ENCODE measurements at regions not wholly inside any gene's neighbourhood (a gene's known extent, or its start where the extent isn't known, plus 50 kb on each side); places are given as distances from the start of the nearest gene placed in this dataset.

DNA sequence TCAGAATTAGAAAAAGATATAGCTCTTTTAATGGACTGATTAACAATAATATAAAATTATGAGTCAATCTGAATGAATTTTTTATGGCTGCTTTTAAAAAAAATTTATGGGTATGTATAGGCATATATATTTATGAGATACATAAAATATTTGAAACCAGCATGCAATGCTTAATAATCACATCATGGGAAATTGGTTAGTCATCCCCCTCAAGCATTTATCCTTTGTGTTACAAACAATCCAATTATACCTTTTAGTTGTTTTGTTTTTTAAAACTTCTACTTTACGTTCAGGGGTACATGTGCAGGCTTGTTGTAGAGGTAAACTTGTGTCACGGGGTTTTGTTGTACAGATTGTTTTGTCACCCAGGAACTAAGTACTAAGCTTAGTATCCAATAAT, 63.4 kb upstream of the HMGCLL1 start:
- DNase-seq (ENCODE audit: low read depth), result no peak

DNA sequence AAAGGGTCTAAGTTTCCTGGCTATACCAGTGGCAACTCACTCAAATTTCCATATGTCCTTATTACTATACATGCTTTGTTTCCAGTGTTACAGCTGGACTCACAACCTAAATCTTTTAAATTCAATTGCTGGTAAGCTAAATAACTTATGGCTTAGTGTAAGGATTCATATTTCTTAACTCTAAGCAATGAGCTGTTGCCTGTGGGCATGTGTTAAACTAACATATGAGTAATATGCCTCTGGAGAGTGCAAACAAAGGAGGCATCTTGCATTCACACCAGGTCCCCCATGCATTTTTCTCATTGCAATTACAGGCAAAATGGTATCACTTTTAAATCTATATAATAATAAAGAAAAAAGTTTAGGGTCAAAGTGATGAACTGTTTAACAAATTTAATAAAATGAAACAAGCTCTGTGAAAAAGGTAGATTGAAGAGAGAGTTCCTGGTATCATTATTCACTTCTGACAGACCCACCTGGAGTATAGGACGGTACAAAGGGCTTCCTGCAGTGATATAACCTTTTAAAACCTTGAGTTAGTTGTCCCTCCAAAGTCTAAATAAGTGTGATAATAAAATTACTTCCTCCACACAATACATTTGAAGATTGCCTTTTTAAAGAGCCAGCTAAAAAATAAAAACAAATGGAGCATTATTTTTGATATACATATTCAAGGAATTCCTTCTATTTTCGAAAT, 57.6 kb upstream of the HMGCLL1 start:
- DNase-seq (ENCODE audit: low read depth), result peak; percentile 26

GRCh38 chr6:55633471-55633870, 54.5 kb upstream of the HMGCLL1 start:
- DNase-seq (ENCODE audit: low read depth), result no peak

GRCh38 chr6:55632953-55633352, 54.0 kb upstream of the HMGCLL1 start:
- DNase-seq (ENCODE audit: low read depth), result no peak

All from stromal cell of bone marrow (primary cell).